Heart left ventricle (tissue), 16 donors: ENCODE measurements at regions not wholly inside any gene's neighbourhood (a gene's known extent, or its start where the extent isn't known, plus 50 kb on each side); places are given as distances from the start of the nearest gene placed in this dataset.

Experiments
- ATAC-seq, 4 donors: fragments of 200-7000 bp; cut with Tn5 transposase; one replicate each; pipeline ENCODE4 v1.9.1; 2020 to 2022; ENCODE audit warnings: moderate library complexity in 4 of 4, mild to moderate bottlenecking in 3 of 4, moderate number of reproducible peaks in 1 of 4
- DNase-seq, 5 donors: peaks; one replicate each; pipeline ENCODE4 v3.0.0-alpha.2; 2020
- H3K27ac ChIP-seq, 12 donors: fragments of 200-600 bp; sonication (generic) in 4 of 12; one replicate each; pipeline versions ENCODE4 v1.5.0 to v1.8.0; 2016 to 2022; ENCODE audit warnings: mild to moderate bottlenecking in 2 of 12
- H3K27me3 ChIP-seq, 9 donors: fragments of 200-600 bp; sonication (generic) in 2 of 9; one replicate each; pipeline versions ENCODE4 v1.5.1 to v1.8.0; 2016 to 2022; ENCODE audit warnings: mild to moderate bottlenecking in 3 of 9
- H3K36me3 ChIP-seq, 9 donors: fragments of 200-600 bp; sonication (generic) in 2 of 9; one replicate each; pipeline versions ENCODE4 v1.5.0 to v1.8.0; 2018 to 2022; ENCODE audit warnings: mild to moderate bottlenecking in 2 of 9
- H3K4me1 ChIP-seq, 12 donors: fragments of 200-600 bp; sonication (generic) in 4 of 12; one replicate each; pipeline versions ENCODE4 v1.5.0 to v1.8.0; 2016 to 2022; ENCODE audit warnings: mild to moderate bottlenecking in 3 of 12
- H3K4me3 ChIP-seq, 12 donors: fragments of 200-600 bp; sonication (generic) in 4 of 12; one replicate each; pipeline versions ENCODE4 v1.5.0 to v1.8.0; 2017 to 2022; ENCODE audit warnings: mild to moderate bottlenecking in 9 of 12, moderate library complexity in 4 of 12
- H3K9me3 ChIP-seq, 12 donors: fragments of 200-600 bp; sonication (generic) in 4 of 12; one replicate each; pipeline versions ENCODE4 v1.5.0 to v1.8.0; 2016 to 2022; ENCODE audit warnings: mild to moderate bottlenecking in 1 of 12
- POLR2A ChIP-seq, 2 donors: fragments of 450-650 bp; IDR thresholded peaks; one replicate each; pipeline ENCODE4 v1.6.1; 2017; ENCODE audit warnings: antibody characterized with exemption in 2 of 2, mild to moderate bottlenecking in 2 of 2, moderate library complexity in 2 of 2
- WGBS, 4 donors: extraction: QIAGEN DNeasy Blood & Tissue Kit in 2 of 4; methylation state at CpG; one replicate each; pipeline versions ENCODE4 v1.1.5 to v1.1.7; 2013 to 2018; 5-methylcytosine and 5-hydroxymethylcytosine counted together
- intact Hi-C, 10 donors: fragments of 100-400 bp; cut with DNase I; formaldehyde crosslinking; loops; one replicate each; pipeline versions ENCODE4 v1.11.1 to v1.14.2; 2022
- TF ChIP-seq, protein P1 (sequence below), 12 donors: fragments of 200-600 bp; sonication (generic) in 4 of 12; IDR thresholded peaks; one replicate each; pipeline versions ENCODE4 v1.5.0 to v1.8.0; 2018 to 2022; ENCODE audit warnings: antibody characterized with exemption in 12 of 12, mild to moderate bottlenecking in 5 of 12
- donor health status: ischemic (EF 13 %, LVEDD 7.1; RV severe dilation, severe dysfunction).
- donor health status: healthy with polysubstance abuse.
- donor health status: DM: no; HTN: yes; CAD: no.
- donor health status: DM: no; HTN: no; CAD: no.
- donor health status: ischemic (EF 25% LVEDD 6.9; RV normal size, moderate dysfunction).
- donor health status: ischemic (EF 25% LVEDD 5.7; RV mildly dilated, moderate dysfunction).
- donor health status: healthy.
- donor health status: DM: yes; HTN: yes; CAD: no.
- donor health status: ischemic (EF 35%, LVEDD 5.7; RV mildly dilated, moderate dysfunction).
- donor health status: nonischemic (EF 11% LVEDD 7.7; RV severe dilation, severe dysfunction).
- donor health status: DM: yes; HTN: yes; CAD: no.
- donor health status: PGD.
- donor health status: ischemic (EF 29% LVEDD 5.4; RV normal size, mild dysfunction).
- donor health status: nonischemic (EF 23%, LVEDD 6.1; RV moderate dilation, normal function).

DNA sequence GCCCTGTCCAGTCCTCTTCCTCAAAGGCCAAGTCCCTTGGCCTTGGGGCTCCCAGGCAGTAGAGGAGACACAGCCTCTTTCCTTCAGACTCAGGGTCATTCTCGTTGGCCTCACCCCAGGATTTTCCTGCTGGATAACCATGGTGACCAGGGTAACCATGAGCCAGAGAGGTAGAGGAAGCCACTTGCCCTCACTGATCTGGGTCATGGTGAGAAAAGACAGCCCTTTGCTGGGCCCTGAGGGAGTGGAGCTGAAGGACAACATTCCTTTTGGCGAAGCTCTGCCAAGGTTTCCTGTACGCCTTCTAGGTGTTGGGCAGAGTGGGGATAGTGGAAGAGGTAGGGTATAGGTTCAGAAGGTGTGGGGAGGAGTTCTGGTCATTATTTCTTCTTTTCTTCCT, 53.1 kb upstream of the WNT4 start:
- ATAC-seq = no peak
- Histone ChIP-seq H3K4me3 (no peak overlapping the region), H3K36me3 (no peaks in the 10 kb centered on the region), H3K4me1 (no peaks in the 10 kb centered on the region), H3K27me3 (peaks cover 0 to 23% (median 0%) of the 10 kb centered on the region in 9 donors), H3K27ac (no peak overlapping the region), H3K9me3 (no peaks in the 10 kb centered on the region)
- intact Hi-C loops = no loop called here
- 76 to 82% (median 81%) methylated on average over 3 of the region's 3 CpGs for WGBS, 4 donors
- no peak for TF ChIP-seq POLR2A (IDR thresholded peaks at IDR 0.05)
- TF ChIP-seq, protein P1, sequence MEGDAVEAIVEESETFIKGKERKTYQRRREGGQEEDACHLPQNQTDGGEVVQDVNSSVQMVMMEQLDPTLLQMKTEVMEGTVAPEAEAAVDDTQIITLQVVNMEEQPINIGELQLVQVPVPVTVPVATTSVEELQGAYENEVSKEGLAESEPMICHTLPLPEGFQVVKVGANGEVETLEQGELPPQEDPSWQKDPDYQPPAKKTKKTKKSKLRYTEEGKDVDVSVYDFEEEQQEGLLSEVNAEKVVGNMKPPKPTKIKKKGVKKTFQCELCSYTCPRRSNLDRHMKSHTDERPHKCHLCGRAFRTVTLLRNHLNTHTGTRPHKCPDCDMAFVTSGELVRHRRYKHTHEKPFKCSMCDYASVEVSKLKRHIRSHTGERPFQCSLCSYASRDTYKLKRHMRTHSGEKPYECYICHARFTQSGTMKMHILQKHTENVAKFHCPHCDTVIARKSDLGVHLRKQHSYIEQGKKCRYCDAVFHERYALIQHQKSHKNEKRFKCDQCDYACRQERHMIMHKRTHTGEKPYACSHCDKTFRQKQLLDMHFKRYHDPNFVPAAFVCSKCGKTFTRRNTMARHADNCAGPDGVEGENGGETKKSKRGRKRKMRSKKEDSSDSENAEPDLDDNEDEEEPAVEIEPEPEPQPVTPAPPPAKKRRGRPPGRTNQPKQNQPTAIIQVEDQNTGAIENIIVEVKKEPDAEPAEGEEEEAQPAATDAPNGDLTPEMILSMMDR (IDR thresholded peaks at IDR 0.05) = no peak
- no peak for DNase-seq

DNA sequence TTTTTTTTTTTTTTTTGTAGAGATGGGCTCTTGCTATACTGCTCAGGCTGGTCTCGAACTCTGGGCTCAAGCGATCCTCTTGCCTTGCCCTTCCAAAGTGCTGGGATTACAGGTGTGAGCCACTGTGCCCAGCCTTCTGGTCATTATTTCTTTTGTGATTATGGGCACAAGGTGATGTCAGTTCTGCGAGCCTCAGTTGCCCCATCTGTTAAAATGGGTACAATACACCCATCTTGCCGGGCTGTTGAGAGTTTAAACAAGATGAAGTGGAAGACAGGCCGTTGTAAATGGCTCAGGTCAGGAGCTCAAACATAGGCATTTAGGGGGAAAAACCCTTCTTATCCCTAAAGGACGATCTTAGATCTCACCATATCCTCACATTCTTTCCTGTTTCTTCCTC, 53.7 kb upstream of the WNT4 start:
- Histone ChIP-seq H3K36me3 (no peaks in the 10 kb centered on the region), H3K4me1 (no peaks in the 10 kb centered on the region), H3K4me3 (no peak overlapping the region), H3K9me3 (no peaks in the 10 kb centered on the region), H3K27ac (no peak overlapping the region), H3K27me3 (peaks cover 0 to 23% (median 0%) of the 10 kb centered on the region in 9 donors)
- DNase-seq (no peak), ATAC-seq (no peak)
- 81 to 92% (median 88%) methylated on average over 6 of the region's 6 CpGs for WGBS, 4 donors
- intact Hi-C loops = no loop called here
- TF ChIP-seq, protein P1 (IDR thresholded peaks at IDR 0.05) = no peak
- TF ChIP-seq POLR2A (IDR thresholded peaks at IDR 0.05) = no peak

DNA sequence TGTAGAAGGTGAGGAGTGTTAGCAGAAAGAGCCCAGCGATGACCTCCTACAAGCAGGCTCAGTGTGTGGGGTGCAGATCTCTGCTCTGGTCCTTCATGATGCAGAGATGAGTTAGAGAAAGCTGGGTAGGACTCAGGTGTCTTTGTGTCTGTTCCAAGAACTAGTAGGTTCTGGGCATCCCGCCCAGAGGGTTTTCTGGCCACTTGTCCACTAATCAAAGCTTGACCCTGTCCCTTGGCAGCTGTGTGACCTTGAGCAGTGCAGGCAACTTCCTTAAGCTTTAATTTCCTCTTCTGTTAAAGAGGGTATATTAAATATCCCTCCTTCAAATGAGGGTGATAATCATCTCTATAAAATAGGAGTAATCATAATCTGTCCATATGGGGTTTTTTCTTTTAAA, 54.7 kb upstream of the WNT4 start:
- H3K27me3 ChIP-seq = peaks cover 0 to 23% (median 0%) of the 10 kb centered on the region in 9 donors
- TF ChIP-seq POLR2A (IDR thresholded peaks at IDR 0.05) = no peak
- TF ChIP-seq, protein P1 (IDR thresholded peaks at IDR 0.05) = no peak
- H3K9me3 ChIP-seq = no peaks in the 10 kb centered on the region
- no peak overlapping the region for H3K4me3 ChIP-seq
- no peaks in the 10 kb centered on the region for H3K36me3 ChIP-seq
- no peaks in the 10 kb centered on the region for H3K4me1 ChIP-seq
- ATAC-seq (no peak), DNase-seq (no peak)
- no peak overlapping the region for H3K27ac ChIP-seq
- intact Hi-C loops = no loop called here
- 77 to 82% (median 80%) methylated on average over 2 of the region's 2 CpGs for WGBS, 4 donors

DNA sequence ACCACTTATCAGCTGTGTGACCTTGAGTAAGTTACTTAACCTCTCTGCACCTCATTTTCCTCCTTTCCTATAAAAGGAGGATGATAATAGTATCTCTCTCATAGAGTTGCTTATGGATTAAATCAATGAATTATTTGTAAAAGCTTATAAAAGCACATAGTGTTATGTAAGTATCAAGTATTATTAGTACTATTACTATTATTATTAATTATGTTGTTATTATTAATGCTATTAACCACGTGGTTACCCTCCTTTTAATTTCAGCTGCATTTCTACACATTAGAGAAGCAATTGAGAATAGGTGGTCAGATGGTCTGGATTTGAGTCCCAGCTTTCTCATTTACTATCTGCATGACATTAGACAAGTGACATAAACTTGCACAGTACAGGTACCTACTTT, 58.1 kb upstream of the WNT4 start:
- ATAC-seq (no peak), DNase-seq (no peak)
- Histone ChIP-seq H3K4me1 (no peaks in the 10 kb centered on the region), H3K27ac (no peak overlapping the region), H3K36me3 (no peaks in the 10 kb centered on the region), H3K9me3 (no peaks in the 10 kb centered on the region), H3K27me3 (peaks cover 0 to 41% (median 0%) of the 10 kb centered on the region in 9 donors), H3K4me3 (no peak overlapping the region)
- 27 to 52% (median 47%) methylated on average over 1 of the region's 1 CpG for WGBS, 4 donors
- no peak for TF ChIP-seq POLR2A (IDR thresholded peaks at IDR 0.05)
- TF ChIP-seq, protein P1 (IDR thresholded peaks at IDR 0.05) = no peak
- intact Hi-C loops = no loop called here
